Mesendoderm (in vitro differentiated cells): ENCODE measurements at regions not wholly inside any gene's neighbourhood (a gene's known extent, or its start where the extent isn't known, plus 50 kb on each side); places are given as distances from the start of the nearest gene placed in this dataset.

Experiments
- DNase-seq: peaks from one replicate; pipeline ENCODE4 v3.0.0; 2013
- H2AK5ac ChIP-seq: 2 replicates; pipeline ENCODE4 v1.6.1; 2013; ENCODE audit warnings: low read length, inconsistent platforms
- H2BK120ac ChIP-seq: 2 replicates; pipeline ENCODE4 v1.6.1; 2013; ENCODE audit warnings: low read depth, mild to moderate bottlenecking, low read length, moderate library complexity, mixed read lengths
- H2BK15ac ChIP-seq: replicated peaks from 2 replicates; pipeline ENCODE4 v1.6.1; 2013; ENCODE audit warnings: low read depth, mild to moderate bottlenecking, moderate library complexity
- H2BK5ac ChIP-seq: 2 replicates; pipeline ENCODE4 v1.6.1; 2013; ENCODE audit warnings: low read length, inconsistent platforms
- H3K18ac ChIP-seq: 2 replicates; pipeline ENCODE4 v1.6.1; 2013; ENCODE audit warnings: mild to moderate bottlenecking, low read length, mixed read lengths
- H3K23ac ChIP-seq: one replicate; pipeline ENCODE4 v1.6.1; 2013; ENCODE audit warnings: low read length
- H3K27ac ChIP-seq: 2 replicates; pipeline ENCODE4 v1.5.1; 2013; ENCODE audit warnings: low read depth, mild to moderate bottlenecking, inconsistent platforms, low read length, moderate library complexity
- H3K27me3 ChIP-seq: 2 replicates; pipeline ENCODE4 v1.6.1; 2013; ENCODE audit warnings: low read length, control low read depth, mild to moderate bottlenecking, inconsistent platforms; ENCODE audit not compliant: insufficient read depth, poor library complexity
- H3K36me3 ChIP-seq: 2 replicates; pipeline ENCODE4 v1.6.1; 2013; ENCODE audit warnings: low read length, inconsistent platforms; ENCODE audit not compliant: control insufficient read depth, insufficient read depth
- H3K4ac ChIP-seq: one replicate; pipeline ENCODE4 v1.6.1; 2013; ENCODE audit warnings: low read depth, mild to moderate bottlenecking, low read length, moderate library complexity
- H3K4me1 ChIP-seq: 2 replicates; pipeline ENCODE4 v1.6.1; 2013; ENCODE audit warnings: low read depth, low read length, inconsistent platforms; ENCODE audit not compliant: control insufficient read depth
- H3K4me2 ChIP-seq: 2 replicates; pipeline ENCODE4 v1.6.1; 2013; ENCODE audit warnings: low read length
- H3K4me3 ChIP-seq: 2 replicates; pipeline ENCODE4 v1.5.1; 2013; ENCODE audit warnings: mild to moderate bottlenecking, low read length
- H3K56ac ChIP-seq: one replicate; pipeline ENCODE4 v1.6.1; 2013; ENCODE audit warnings: low read length
- H3K79me1 ChIP-seq: 2 replicates; pipeline ENCODE4 v1.6.1; 2013; ENCODE audit warnings: low read length, inconsistent platforms
- H3K79me2 ChIP-seq: 2 replicates; pipeline ENCODE4 v1.6.1; 2013; ENCODE audit warnings: mild to moderate bottlenecking, low read length; ENCODE audit not compliant: control insufficient read depth, insufficient read depth
- H3K9ac ChIP-seq: 2 replicates; pipeline ENCODE4 v1.6.1; 2013; ENCODE audit warnings: low read length, inconsistent platforms
- H4K5ac ChIP-seq: one replicate; pipeline ENCODE4 v1.6.1; 2013; ENCODE audit warnings: low read length
- H4K8ac ChIP-seq: one replicate; pipeline ENCODE4 v1.6.1; 2013; ENCODE audit warnings: low read depth, mild to moderate bottlenecking, control low read depth, low read length, moderate library complexity
- WGBS: extraction: QIAGEN DNeasy Blood & Tissue Kit; methylation state at CpG from one replicate; pipeline ENCODE4 v1.1.7; 2013; ENCODE audit warnings: low lambda C conversion rate, missing lambda C conversion rate; ENCODE audit not compliant: insufficient coverage; ENCODE audit errors: extremely low coverage; 5-methylcytosine and 5-hydroxymethylcytosine counted together

DNA sequence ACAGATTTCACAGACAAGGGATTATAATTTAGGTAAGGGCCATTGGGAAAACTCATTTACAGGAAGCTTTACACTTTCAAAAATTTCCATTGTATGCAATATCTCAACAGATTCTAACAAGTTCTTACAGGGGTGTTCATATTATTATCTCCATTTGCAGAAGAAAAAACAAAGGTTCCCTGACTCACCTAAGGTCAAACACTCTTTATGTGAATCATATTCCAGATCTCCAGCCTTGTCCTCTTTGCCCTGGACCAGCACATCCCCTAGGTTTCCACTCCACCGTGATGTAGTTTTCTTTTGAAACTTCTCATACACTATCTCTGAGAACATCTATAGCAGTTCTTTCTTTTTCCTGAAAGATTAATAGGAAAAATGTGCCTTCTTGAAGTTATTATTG lies 96.4 kb upstream of the HS3ST1 start:
- Histone ChIP-seq H2AK5ac (no peak overlapping the region), H3K18ac (no peak overlapping the region), H3K36me3 (no peaks in the 10 kb centered on the region), H3K79me1 (no peaks in the 10 kb centered on the region), H2BK120ac (no peak overlapping the region), H3K4me3 (no peak overlapping the region), H3K9ac (no peak overlapping the region), H3K4ac (no peak overlapping the region), H3K27ac (no peak overlapping the region), H4K5ac (no peak overlapping the region), H3K79me2 (no peaks in the 10 kb centered on the region), H3K4me1 (peaks cover 2% of the 10 kb centered on the region), H3K27me3 (no peaks in the 10 kb centered on the region), H3K56ac (no peak overlapping the region), H3K4me2 (no peak overlapping the region), H3K23ac (no peak overlapping the region), H4K8ac (no peak overlapping the region), H2BK5ac (no peak overlapping the region), H2BK15ac (no peak overlapping the region)
- no CpG with 5 or more reads among the region's 1 CpG for WGBS
- no peak for DNase-seq

DNA sequence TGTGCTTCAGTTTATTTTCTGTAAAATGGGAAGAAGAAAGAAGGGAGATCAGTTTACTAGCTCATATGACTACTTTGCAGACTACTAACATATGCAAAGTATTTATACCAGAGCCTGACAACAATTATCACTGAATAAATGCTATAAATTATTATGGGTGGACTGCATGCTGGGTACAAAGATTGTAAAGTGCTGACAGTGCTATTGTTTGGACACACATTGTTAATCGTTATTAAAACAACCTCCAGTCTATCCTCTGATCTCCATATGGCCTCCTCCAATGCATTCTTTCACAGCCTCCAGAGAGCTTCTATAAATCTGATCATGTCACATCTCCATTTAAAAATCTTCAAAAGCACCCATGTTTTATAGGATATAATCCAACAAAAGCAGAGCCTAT lies 90.1 kb upstream of the HS3ST1 start:
- Histone ChIP-seq H3K79me1 (no peaks in the 10 kb centered on the region), H3K18ac (no peak overlapping the region), H3K79me2 (no peaks in the 10 kb centered on the region), H3K4ac (no peak overlapping the region), H3K9ac (no peak overlapping the region), H4K5ac (no peak overlapping the region), H3K27me3 (no peaks in the 10 kb centered on the region), H3K36me3 (no peaks in the 10 kb centered on the region), H3K4me3 (no peak overlapping the region), H3K4me2 (no peak overlapping the region), H2BK120ac (no peak overlapping the region), H3K27ac (no peak overlapping the region), H2BK5ac (no peak overlapping the region), H3K23ac (no peak overlapping the region), H2BK15ac (no peak overlapping the region), H4K8ac (no peak overlapping the region), H3K4me1 (peaks cover 3% of the 10 kb centered on the region), H2AK5ac (no peak overlapping the region), H3K56ac (no peak overlapping the region)
- WGBS = no CpG with 5 or more reads among the region's 1 CpG
- no peak for DNase-seq

- no peaks in the 10 kb centered on the region for H3K79me1 ChIP-seq
- WGBS = no CpG with 5 or more reads among the region's 11 CpGs
Measured at GRCh38 chr4:11514779-11515419, 86.2 kb upstream of the HS3ST1 start.

GRCh38 chr4:11514003-11514402 lies 85.3 kb upstream of the HS3ST1 start:
- Histone ChIP-seq H3K4me3 (no peak overlapping the region), H3K4ac (no peak overlapping the region), H2BK5ac (no peak overlapping the region), H4K8ac (no peak overlapping the region), H3K27ac (no peak overlapping the region), H3K56ac (no peak overlapping the region), H3K27me3 (no peaks in the 10 kb centered on the region), H4K5ac (no peak overlapping the region), H2BK15ac (no peak overlapping the region), H3K79me1 (no peaks in the 10 kb centered on the region), H3K9ac (no peak overlapping the region), H3K4me1 (peaks cover 3% of the 10 kb centered on the region), H3K23ac (no peak overlapping the region), H2BK120ac (no peak overlapping the region), H3K36me3 (no peaks in the 10 kb centered on the region), H3K4me2 (no peak overlapping the region), H3K79me2 (no peaks in the 10 kb centered on the region), H3K18ac (no peak overlapping the region), H2AK5ac (no peak overlapping the region)
- WGBS = no CpG with 5 or more reads among the region's 3 CpGs
- DNase-seq = peak; percentile 21

More at GRCh38 chr4:11514779-11515419, 86.2 kb upstream of the HS3ST1 start:
- Histone ChIP-seq H3K79me2 (no peaks in the 10 kb centered on the region), H3K4me2 (no peak overlapping the region), H3K36me3 (no peaks in the 10 kb centered on the region), H3K18ac (no peak overlapping the region), H3K9ac (no peak overlapping the region), H3K4ac (no peak overlapping the region), H2AK5ac (no peak overlapping the region), H3K27ac (no peak overlapping the region), H2BK15ac (no peak overlapping the region), H3K23ac (no peak overlapping the region), H4K8ac (no peak overlapping the region), H3K4me1 (peaks cover 3% of the 10 kb centered on the region), H3K4me3 (no peak overlapping the region), H3K56ac (no peak overlapping the region), H3K27me3 (no peaks in the 10 kb centered on the region), H2BK5ac (no peak overlapping the region), H4K5ac (no peak overlapping the region), H2BK120ac (no peak overlapping the region)
- DNase-seq = no peak

GRCh38 chr4:11512871-11513270 lies 84.2 kb upstream of the HS3ST1 start:
- Histone ChIP-seq H4K5ac (no peak overlapping the region), H3K18ac (no peak overlapping the region), H3K79me2 (no peaks in the 10 kb centered on the region), H3K23ac (no peak overlapping the region), H3K4me3 (no peak overlapping the region), H2BK5ac (no peak overlapping the region), H4K8ac (no peak overlapping the region), H3K27me3 (no peaks in the 10 kb centered on the region), H3K27ac (no peak overlapping the region), H2BK15ac (no peak overlapping the region), H2AK5ac (no peak overlapping the region), H3K4me2 (no peak overlapping the region), H3K79me1 (no peaks in the 10 kb centered on the region), H2BK120ac (no peak overlapping the region), H3K9ac (no peak overlapping the region), H3K36me3 (no peaks in the 10 kb centered on the region), H3K4me1 (peaks cover 3% of the 10 kb centered on the region), H3K4ac (no peak overlapping the region), H3K56ac (no peak overlapping the region)
- no CpG with 5 or more reads among the region's 1 CpG for WGBS
- DNase-seq = no peak

DNA sequence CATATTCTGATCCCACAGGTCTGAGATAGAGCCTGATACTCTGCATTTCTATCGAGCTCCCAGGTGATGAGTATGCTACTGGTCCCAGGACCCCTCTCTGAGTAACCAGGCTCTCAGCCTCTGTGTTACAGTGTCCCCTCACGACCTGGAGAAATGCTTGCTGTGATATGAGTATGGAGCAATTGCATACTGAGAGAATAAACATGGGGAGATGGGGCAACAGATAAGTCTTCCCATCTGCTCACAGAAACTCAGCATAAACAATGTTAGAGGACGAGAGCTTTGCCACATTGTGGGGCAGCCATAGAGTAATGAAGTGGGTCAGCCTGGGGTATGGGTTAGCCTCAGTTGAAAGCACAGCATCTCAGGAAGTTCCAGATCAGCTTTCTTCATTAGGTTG lies 82.6 kb upstream of the HS3ST1 start:
- no peak overlapping the region for H2BK120ac ChIP-seq
- DNase-seq = no peak
- no peak overlapping the region for H2BK5ac ChIP-seq
- no peak overlapping the region for H4K8ac ChIP-seq
- no peaks in the 10 kb centered on the region for H3K27me3 ChIP-seq
- H3K56ac ChIP-seq = no peak overlapping the region
- H3K79me2 ChIP-seq = no peaks in the 10 kb centered on the region
- no peak overlapping the region for H3K18ac ChIP-seq
- H3K4me3 ChIP-seq = no peak overlapping the region
- no peak overlapping the region for H3K9ac ChIP-seq
- H3K36me3 ChIP-seq = no peaks in the 10 kb centered on the region
- no peak overlapping the region for H3K4me2 ChIP-seq
- H3K4ac ChIP-seq = no peak overlapping the region
- H4K5ac ChIP-seq = no peak overlapping the region
- WGBS = no CpG with 5 or more reads among the region's 3 CpGs
- H3K27ac ChIP-seq = no peak overlapping the region
- peaks cover 3% of the 10 kb centered on the region for H3K4me1 ChIP-seq
- no peak overlapping the region for H3K23ac ChIP-seq
- H2AK5ac ChIP-seq = no peak overlapping the region
- H2BK15ac ChIP-seq = no peak overlapping the region
- no peaks in the 10 kb centered on the region for H3K79me1 ChIP-seq
